ENCODE measurements at regions not wholly inside any gene's neighbourhood (a gene's known extent, or its start where the extent isn't known, plus 50 kb on each side); places are given as distances from the start of the nearest gene placed in this dataset.

DNA sequence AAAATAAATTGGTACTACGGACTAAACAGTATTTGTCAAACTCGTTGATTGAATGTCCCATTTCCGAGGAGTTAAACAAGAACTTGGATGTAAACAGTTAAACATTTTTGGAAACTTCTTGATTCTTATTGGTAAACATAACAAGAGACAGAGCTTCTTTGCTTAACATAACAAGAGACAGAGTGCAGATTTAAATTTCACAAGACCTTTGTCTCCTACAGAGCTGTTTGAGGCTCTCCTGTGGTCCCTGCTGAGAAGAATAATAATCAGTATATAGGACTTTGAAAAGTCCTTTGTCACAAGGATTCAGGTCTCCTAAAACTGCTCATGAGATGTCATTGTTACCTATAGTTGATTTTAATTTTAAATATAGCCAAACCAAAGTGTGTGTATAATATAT, 170.6 kb upstream of the C21orf91 start:
- no peak for DNase-seq (ENCODE audit: low read depth in 1 of 2, low spot score in 2 of 2)
- peaks cover 3 to 14% of the 10 kb centered on the region in 2 experiments; a peak in 3 of 4 replicates for H3K9me3 ChIP-seq (ENCODE audit: insufficient read depth in 2 of 2, low read depth in 1 of 2, low read length in 1 of 2)
- no peak overlapping the region for H2AK5ac ChIP-seq (ENCODE audit: low read depth, low read length)
- no peak overlapping the region for H3K18ac ChIP-seq (ENCODE audit: extremely low read depth, low read length)
- H3K4me1 ChIP-seq (replicated peaks in 1 of 4; ENCODE audit: control insufficient read depth in 3 of 4, insufficient read depth in 4 of 4, low read length in 3 of 4), result no peaks in the 10 kb centered on the region; a peak in 1 of 7 replicates
- H3K23me2 ChIP-seq (ENCODE audit: low read depth, low read length), result no peaks in the 10 kb centered on the region
- H3K4ac ChIP-seq (replicated peaks; ENCODE audit: insufficient read length, low read depth, low read length), result no peak overlapping the region
- H4K20me1 ChIP-seq (replicated peaks in 1 of 2; ENCODE audit: control insufficient read depth in 1 of 2, insufficient read depth in 2 of 2, low read length in 2 of 2), result no peaks in the 10 kb centered on the region
- H4K8ac ChIP-seq (ENCODE audit: extremely low read depth, insufficient read depth, low read length), result no peak overlapping the region
- H2AFZ ChIP-seq (ENCODE audit: low read length), result no peak overlapping the region
- peak; percentile 32 for FAIRE-seq
- ChIA-PET CTCF (ENCODE audit: partially characterized antibody) (interaction anchor here (1.3 kb wide), 1 partner anchor 58 kb away, joined by 4 read pairs; no protein-coding TSS in a partner anchor), POLR2A (ENCODE audit: partially characterized antibody) (no interaction called here)
- no peaks in the 10 kb centered on the region for H3K79me1 ChIP-seq (ENCODE audit: low read depth, low read length)
- H2BK20ac ChIP-seq (ENCODE audit: low read length), result no peak overlapping the region
- H2BK12ac ChIP-seq (ENCODE audit: low read depth, low read length), result no peak overlapping the region
- H3K79me2 ChIP-seq (ENCODE audit: control insufficient read depth in 1 of 2, insufficient read depth in 2 of 2, low read length in 2 of 2), result no peaks in the 10 kb centered on the region
- no peaks in the 10 kb centered on the region; a peak in 1 of 8 replicates for H3K36me3 ChIP-seq (ENCODE audit: control insufficient read depth in 2 of 4, insufficient read depth in 4 of 4, low read length in 3 of 4)
- H2BK5ac ChIP-seq (ENCODE audit: low read depth, low read length), result no peak overlapping the region; the same call in 1 of the 2 replicates
- H2BK120ac ChIP-seq (replicated peaks; ENCODE audit: low read depth, low read length), result peak overlapping the region; percentile 7
- H3K9ac ChIP-seq (replicated peaks in 1 of 4; ENCODE audit: extremely low read depth in 1 of 4, low read depth in 3 of 4, low read length in 3 of 4), result no peak overlapping the region
- H4K91ac ChIP-seq (replicated peaks; ENCODE audit: insufficient read length, low read length), result no peak overlapping the region
- no peak overlapping the region for H3K56ac ChIP-seq (replicated peaks; ENCODE audit: insufficient read length, low read depth, low read length)
- H3K14ac ChIP-seq (ENCODE audit: insufficient read length), result no peak overlapping the region
- H3K27ac ChIP-seq (ENCODE audit: low read depth, low read length), result no peak overlapping the region; the same call in 1 of the 2 replicates
- H3K23ac ChIP-seq (ENCODE audit: insufficient read length), result no peak overlapping the region
- 17% methylated on average over 3 of the region's 3 CpGs; no CpG with 5 or more reads in 1 of the 2 experiments for WGBS, 2 experiments (ENCODE audit: extremely low coverage in 1 of 2, insufficient coverage in 1 of 2, insufficient read length in 1 of 2, insufficient replicate concordance in 2 of 2, low coverage in 1 of 2, low lambda C conversion rate in 2 of 2, missing lambda C conversion rate in 1 of 2)
- H3K27me3 ChIP-seq (replicated peaks in 1 of 4; ENCODE audit: control insufficient read depth in 3 of 4, extremely low read depth in 1 of 4, insufficient read depth in 3 of 4, low read length in 3 of 4), result no peaks in the 10 kb centered on the region
- H2BK15ac ChIP-seq (ENCODE audit: low read length), result no peak overlapping the region
- H3K4me3 ChIP-seq (ENCODE audit: extremely low read depth in 1 of 4, insufficient read depth in 2 of 4, low read depth in 3 of 4, low read length in 4 of 4), result peak overlapping the region in 1 of 4 experiments; percentile 46; a peak in 2 of 8 replicates
- H3K4me2 ChIP-seq (ENCODE audit: insufficient read depth in 1 of 2, low read depth in 2 of 2, low read length in 2 of 2), result peak overlapping the region; percentile 16 to 58; a peak in 2 of 4 replicates
- peak overlapping the region; percentile 75 for H4K5ac ChIP-seq (ENCODE audit: insufficient read length, low read depth, low read length)
- TF ChIP-seq TAF7 (optimal IDR thresholded peaks at IDR 0.05; ENCODE audit: borderline replicate concordance, low read depth, low read length), result no peak
- no peak for TF ChIP-seq ZNF274 (IDR thresholded peaks at IDR 0.05; ENCODE audit: borderline replicate concordance, extremely low read depth, low read length)
- no peak for TF ChIP-seq BACH1 (IDR thresholded peaks at IDR 0.05; ENCODE audit: low read length)
- TF ChIP-seq POU5F1 (IDR thresholded peaks at IDR 0.05; ENCODE audit: low read depth, low read length), result 0 out of 2 replicates have a peak, but pooled peaks have one; percentile 2
- TF ChIP-seq CEBPB (IDR thresholded peaks at IDR 0.05; ENCODE audit: low read depth, low read length), result peak; percentile 76
